Activated T-cell treated with anti-CD3 and anti-CD28 coated beads, Interleukin-2, amount 50 U/mL, for 72 hours (primary cell): ENCODE measurements at regions not wholly inside any gene's neighbourhood (a gene's known extent, or its start where the extent isn't known, plus 50 kb on each side); places are given as distances from the start of the nearest gene placed in this dataset.
"Not testable (repeated sequence)": the region's sequence is repeated elsewhere in the genome, so short reads cannot be mapped to it uniquely, and the experiment has no call there.

Source experiments
- ATAC-seq, 2 donors: fragments of 150-1000 bp; cut with Tn5 transposase; replicated peaks in 1 of 2; 2 replicates each; pipeline ENCODE4 v1.10.0; 2021; ENCODE audit warnings: moderate library complexity in 2 of 2, mild to moderate bottlenecking in 1 of 2
- DNase-seq, 2 donors: peaks; one replicate each; pipeline ENCODE4 v3.0.0; 2021 to 2022; ENCODE audit warnings: mixed read lengths in 1 of 2
- H3K27ac Mint-ChIP-seq: one replicate; pipeline ENCODE4 v1.8.0; 2022; ENCODE audit warnings: mild to moderate bottlenecking, moderate library complexity, mixed read lengths
- H3K27me3 Mint-ChIP-seq: one replicate; pipeline ENCODE4 v1.8.0; 2022; ENCODE audit warnings: low read depth, mixed read lengths
- H3K36me3 Mint-ChIP-seq, 2 donors: one replicate each; pipeline ENCODE4 v1.8.0; 2022; ENCODE audit warnings: mixed read lengths in 2 of 2, mild to moderate bottlenecking in 1 of 2; ENCODE audit not compliant: insufficient read depth in 2 of 2
- H3K4me1 Mint-ChIP-seq: one replicate; pipeline ENCODE4 v1.8.0; 2022; ENCODE audit warnings: low read depth, mixed read lengths
- H3K4me3 Mint-ChIP-seq, 2 donors: one replicate each; pipeline ENCODE4 v1.8.0; 2022; ENCODE audit warnings: mild to moderate bottlenecking in 2 of 2, mixed read lengths in 2 of 2, moderate library complexity in 2 of 2
- H3K9me3 Mint-ChIP-seq, 2 donors: one replicate each; pipeline ENCODE4 v1.8.0; 2022; ENCODE audit warnings: mixed read lengths in 2 of 2

- not testable (repeated sequence) for ATAC-seq, H3K27me3 Mint-ChIP-seq, H3K9me3 Mint-ChIP-seq, H3K4me1 Mint-ChIP-seq, H3K4me3 Mint-ChIP-seq, DNase-seq, H3K36me3 Mint-ChIP-seq, H3K27ac Mint-ChIP-seq
Observed at GRCh38 chr11:96585944-96586880, 196.4 kb downstream of the JRKL start.

- H3K27me3 Mint-ChIP-seq, H3K4me3 Mint-ChIP-seq, ATAC-seq, DNase-seq, H3K27ac Mint-ChIP-seq, H3K9me3 Mint-ChIP-seq, H3K4me1 Mint-ChIP-seq, H3K36me3 Mint-ChIP-seq: not testable (repeated sequence)
Observed at GRCh38 chr11:96588793-96589192, 199.0 kb downstream of the JRKL start.

GRCh38 chr11:96595011-96595410 lies 205.2 kb downstream of the JRKL start:
- H3K36me3 Mint-ChIP-seq = no peaks in the 10 kb centered on the region

GRCh38 chr11:96607864-96608558 lies 218.2 kb downstream of the JRKL start:
- Mint-ChIP-seq H3K36me3 (no peaks in the 10 kb centered on the region), H3K4me1 (no peaks in the 10 kb centered on the region), H3K27ac (no peak overlapping the region), H3K27me3 (no peaks in the 10 kb centered on the region), H3K9me3 (peaks cover 1 to 4% of the 10 kb centered on the region in 2 donors), H3K4me3 (no peak overlapping the region)
- DNase-seq = no peak
- no peak for ATAC-seq

More at GRCh38 chr11:96595011-96595410, 205.2 kb downstream of the JRKL start:
- Mint-ChIP-seq H3K4me1 (no peaks in the 10 kb centered on the region), H3K9me3 (peaks cover 0 to 2% of the 10 kb centered on the region in 2 donors), H3K27ac (no peak overlapping the region), H3K4me3 (no peak overlapping the region), H3K27me3 (no peaks in the 10 kb centered on the region)
- ATAC-seq (no peak), DNase-seq (no peak)

GRCh38 chr11:96614101-96614500 lies 224.3 kb downstream of the JRKL start:
- H3K36me3 Mint-ChIP-seq = no peaks in the 10 kb centered on the region
- ATAC-seq (no peak), DNase-seq (no peak)
- no peak overlapping the region for H3K4me3 Mint-ChIP-seq
- peaks cover 1 to 4% of the 10 kb centered on the region in 2 donors for H3K9me3 Mint-ChIP-seq
- H3K27me3 Mint-ChIP-seq = no peaks in the 10 kb centered on the region
- no peaks in the 10 kb centered on the region for H3K4me1 Mint-ChIP-seq
- no peak overlapping the region for H3K27ac Mint-ChIP-seq

GRCh38 chr11:96614846-96615245 lies 225.0 kb downstream of the JRKL start:
- Mint-ChIP-seq H3K9me3 (peaks cover 1 to 4% of the 10 kb centered on the region in 2 donors), H3K4me3 (no peak overlapping the region), H3K4me1 (no peaks in the 10 kb centered on the region), H3K36me3 (no peaks in the 10 kb centered on the region), H3K27ac (no peak overlapping the region), H3K27me3 (no peaks in the 10 kb centered on the region)
- ATAC-seq (no peak), DNase-seq (no peak)

GRCh38 chr11:96620464-96621044 lies 230.7 kb downstream of the JRKL start:
- Mint-ChIP-seq H3K4me1 (no peaks in the 10 kb centered on the region), H3K36me3 (no peaks in the 10 kb centered on the region)
- DNase-seq = no peak

GRCh38 chr11:96621161-96621560 lies 231.3 kb downstream of the JRKL start:
- H3K4me1 Mint-ChIP-seq = no peaks in the 10 kb centered on the region
- DNase-seq (no peak), ATAC-seq (no peak)
- H3K9me3 Mint-ChIP-seq = peaks cover 0 to 4% of the 10 kb centered on the region in 2 donors
- H3K36me3 Mint-ChIP-seq = no peaks in the 10 kb centered on the region
- H3K27me3 Mint-ChIP-seq = no peaks in the 10 kb centered on the region
- H3K4me3 Mint-ChIP-seq = no peak overlapping the region
- no peak overlapping the region for H3K27ac Mint-ChIP-seq

More at GRCh38 chr11:96620464-96621044, 230.7 kb downstream of the JRKL start:
- no peak for ATAC-seq
- no peak overlapping the region for H3K4me3 Mint-ChIP-seq
- no peaks in the 10 kb centered on the region for H3K27me3 Mint-ChIP-seq
- H3K9me3 Mint-ChIP-seq = peaks cover 0 to under 1% of the 10 kb centered on the region in 2 donors
- no peak overlapping the region for H3K27ac Mint-ChIP-seq

GRCh38 chr11:96622026-96622634 lies 232.3 kb downstream of the JRKL start:
- ATAC-seq = no peak
- no peak for DNase-seq
- Mint-ChIP-seq H3K9me3 (peaks cover 5 to 6% of the 10 kb centered on the region in 2 donors), H3K4me1 (no peaks in the 10 kb centered on the region), H3K36me3 (no peaks in the 10 kb centered on the region), H3K27ac (no peak overlapping the region), H3K27me3 (no peaks in the 10 kb centered on the region), H3K4me3 (no peak overlapping the region)

- no peak overlapping the region for H3K4me3 Mint-ChIP-seq
- H3K27ac Mint-ChIP-seq = no peak overlapping the region
- no peaks in the 10 kb centered on the region for H3K4me1 Mint-ChIP-seq
- no peaks in the 10 kb centered on the region for H3K36me3 Mint-ChIP-seq
- ATAC-seq (no peak), DNase-seq (no peak)
- peaks cover 5 to 6% of the 10 kb centered on the region in 2 donors for H3K9me3 Mint-ChIP-seq
- H3K27me3 Mint-ChIP-seq = no peaks in the 10 kb centered on the region
Observed at GRCh38 chr11:96624126-96624525, 234.3 kb downstream of the JRKL start.

- Mint-ChIP-seq H3K9me3 (peaks cover 5 to 7% of the 10 kb centered on the region in 2 donors), H3K27ac (no peak overlapping the region), H3K4me1 (no peaks in the 10 kb centered on the region), H3K27me3 (no peaks in the 10 kb centered on the region), H3K36me3 (no peaks in the 10 kb centered on the region), H3K4me3 (no peak overlapping the region)
- ATAC-seq (no peak), DNase-seq (no peak)
Observed at GRCh38 chr11:96627376-96627775, 237.6 kb downstream of the JRKL start.

- no peak for ATAC-seq
- Mint-ChIP-seq H3K4me3 (no peak overlapping the region), H3K9me3 (peaks cover 0 to under 1% of the 10 kb centered on the region in 2 donors)
Observed at GRCh38 chr11:96635655-96636054, 245.8 kb downstream of the JRKL start.

GRCh38 chr11:96641261-96641660 lies 251.4 kb downstream of the JRKL start:
- H3K4me3 Mint-ChIP-seq = no peak overlapping the region
- no peaks in the 10 kb centered on the region for H3K36me3 Mint-ChIP-seq

More at GRCh38 chr11:96635655-96636054, 245.8 kb downstream of the JRKL start:
- DNase-seq = no peak
- Mint-ChIP-seq H3K4me1 (no peaks in the 10 kb centered on the region), H3K27ac (no peak overlapping the region), H3K27me3 (no peaks in the 10 kb centered on the region), H3K36me3 (no peaks in the 10 kb centered on the region)

More at GRCh38 chr11:96641261-96641660, 251.4 kb downstream of the JRKL start:
- no peaks in the 10 kb centered on the region for H3K27me3 Mint-ChIP-seq
- H3K27ac Mint-ChIP-seq = no peak overlapping the region
- no peak for ATAC-seq
- H3K4me1 Mint-ChIP-seq = no peaks in the 10 kb centered on the region
- H3K9me3 Mint-ChIP-seq = no peaks in the 10 kb centered on the region
- DNase-seq = no peak
